ENCODE measurements at regions not wholly inside any gene's neighbourhood (a gene's known extent, or its start where the extent isn't known, plus 50 kb on each side); places are given as distances from the start of the nearest gene placed in this dataset.

DNA sequence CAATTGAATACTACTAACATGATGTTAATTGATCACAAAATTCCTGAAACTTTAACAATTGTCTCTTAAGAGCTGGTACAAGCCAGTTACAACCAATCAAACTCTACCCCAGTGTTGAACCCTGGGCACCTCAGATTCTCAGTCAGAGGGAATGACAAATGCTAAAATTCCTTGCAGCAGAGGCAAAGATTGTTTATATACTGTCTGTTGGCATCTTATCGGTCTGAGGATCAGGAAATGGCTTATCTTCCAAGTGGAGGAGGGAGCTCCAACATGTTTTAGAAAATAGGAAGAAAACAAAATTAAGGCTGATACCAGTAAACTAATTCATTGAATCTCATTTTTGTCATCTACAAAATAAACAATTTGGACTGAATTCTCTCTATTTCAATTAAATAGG lies 527.8 kb upstream of the ZNF608 start:
- Histone ChIP-seq H3K4me2 (no peak overlapping the region), H3K4me3 (no peak overlapping the region), H3K27ac (no peak overlapping the region), H3K9me3 (no peaks in the 10 kb centered on the region), H3K4me1 (peaks cover 24% of the 10 kb centered on the region; the same call in 2 of the 3 replicates)
- ChIA-PET CTCF (interaction anchor here (0.9 kb wide), 1 partner anchor 208 kb away, joined by 4 read pairs; no protein-coding TSS in a partner anchor), POLR2A (no interaction called here)
- DNase-seq (ENCODE audit: low read depth in 1 of 2, low spot score in 1 of 2): no peak
- ATAC-seq: no peak
- TF ChIP-seq GATA3 (IDR thresholded peaks at IDR 0.05; ENCODE audit: borderline replicate concordance) (peak; percentile 60), RARB (CRISPR knock-in tag; IDR thresholded peaks at IDR 0.05) (no peak)
- no peak for FAIRE-seq
- WGBS (ENCODE audit: missing lambda C conversion rate): 27% methylated on average over 1 of the region's 1 CpG

DNA sequence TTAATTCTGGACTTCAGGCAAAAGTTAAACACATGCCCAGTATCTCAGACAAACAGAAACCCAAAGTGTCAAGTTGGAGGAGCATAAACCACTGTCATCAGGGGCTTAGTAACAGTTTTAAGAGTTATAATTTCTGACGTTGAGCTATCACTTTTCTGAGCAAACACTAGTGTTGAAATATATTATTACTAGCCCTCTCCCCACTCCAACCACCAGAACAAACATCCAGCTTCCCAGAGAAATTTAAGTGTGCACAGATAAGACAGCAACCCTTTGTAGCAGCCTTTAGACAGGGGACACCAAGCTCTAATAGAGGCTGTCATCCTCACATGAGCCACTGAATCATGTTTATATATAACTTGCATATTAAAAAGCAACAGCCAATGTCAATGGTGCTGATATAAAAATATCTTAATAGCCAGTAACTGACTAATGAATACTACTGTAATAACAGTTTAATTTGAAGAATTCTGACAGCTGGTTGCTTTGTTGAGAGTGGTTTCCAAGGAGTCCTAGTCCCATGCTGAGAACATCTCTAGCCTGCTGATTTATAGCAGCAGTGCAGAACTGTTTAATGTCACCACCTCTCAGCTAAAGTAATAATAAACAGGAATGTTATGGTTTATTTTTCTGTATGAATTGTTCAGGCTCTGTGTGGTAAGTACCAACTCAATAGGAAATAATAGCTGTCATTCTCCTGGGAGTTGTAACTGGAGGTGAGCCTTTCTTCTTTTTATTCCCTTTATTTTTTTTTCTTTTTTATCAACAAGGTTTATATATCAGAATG lies 528.7 kb upstream of the ZNF608 start:
- peak; percentile 28 for FAIRE-seq
- ATAC-seq: no peak
- H3K4me3 ChIP-seq: no peak overlapping the region
- no peak overlapping the region for H3K27ac ChIP-seq
- H3K4me2 ChIP-seq: no peak overlapping the region
- no peaks in the 10 kb centered on the region for H3K9me3 ChIP-seq
- POLR2A ChIA-PET: no interaction called here
- CTCF ChIA-PET: interaction anchor here (0.9 kb wide), 1 partner anchor 207 kb away, joined by 4 read pairs; no protein-coding TSS in a partner anchor
- no peak for DNase-seq (ENCODE audit: low read depth in 1 of 2, low spot score in 1 of 2)
- peaks cover 24% of the 10 kb centered on the region; the same call in 2 of the 3 replicates for H3K4me1 ChIP-seq
- WGBS (ENCODE audit: missing lambda C conversion rate): 13% methylated on average over 1 of the region's 1 CpG
- TF ChIP-seq HOXB13 (CRISPR knock-in tag; IDR thresholded peaks at IDR 0.05; ENCODE audit: low read depth) (no peak), PHF8 (IDR thresholded peaks at IDR 0.05; ENCODE audit: borderline replicate concordance, low read depth) (no peak), NR3C1 (IDR thresholded peaks at IDR 0.05) (no peak), POLR2AphosphoS2 (conservative IDR thresholded peaks at IDR 0.05; ENCODE audit: low read length) (no peak), EP300 (IDR thresholded peaks at IDR 0.05) (no peak), JUNB (IDR thresholded peaks at IDR 0.05) (no peak), ZSCAN20 (CRISPR knock-in tag; IDR thresholded peaks at IDR 0.05) (no peak), ZFP36 (IDR thresholded peaks at IDR 0.05; ENCODE audit: borderline replicate concordance, partially characterized antibody) (no peak), MAZ (IDR thresholded peaks at IDR 0.05; ENCODE audit: borderline replicate concordance, low read depth, low read length) (no peak), BHLHE40 (IDR thresholded peaks at IDR 0.05; ENCODE audit: low read depth, low read length) (no peak)
- TF ChIP-seq, protein P1, sequence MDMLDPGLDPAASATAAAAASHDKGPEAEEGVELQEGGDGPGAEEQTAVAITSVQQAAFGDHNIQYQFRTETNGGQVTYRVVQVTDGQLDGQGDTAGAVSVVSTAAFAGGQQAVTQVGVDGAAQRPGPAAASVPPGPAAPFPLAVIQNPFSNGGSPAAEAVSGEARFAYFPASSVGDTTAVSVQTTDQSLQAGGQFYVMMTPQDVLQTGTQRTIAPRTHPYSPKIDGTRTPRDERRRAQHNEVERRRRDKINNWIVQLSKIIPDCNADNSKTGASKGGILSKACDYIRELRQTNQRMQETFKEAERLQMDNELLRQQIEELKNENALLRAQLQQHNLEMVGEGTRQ (IDR thresholded peaks at IDR 0.05): no peak

DNA sequence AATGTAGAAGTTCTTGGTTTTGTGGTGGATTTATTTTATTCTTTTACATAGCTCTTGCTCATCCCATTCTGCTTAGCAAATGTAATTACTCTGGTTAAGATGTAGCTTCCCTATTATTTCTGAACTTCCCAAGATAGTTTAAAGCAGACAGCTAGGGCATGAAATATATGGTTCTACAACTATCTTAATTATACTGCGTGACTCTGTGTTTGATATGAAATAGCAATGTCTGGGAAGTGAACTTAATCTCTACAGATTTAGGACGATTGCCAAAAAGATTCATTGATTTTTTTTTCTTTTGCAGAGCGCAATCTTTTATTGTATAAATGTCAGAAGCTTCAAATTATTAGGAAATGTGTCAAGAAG lies 529.3 kb upstream of the ZNF608 start:
- 75% methylated on average over 3 of the region's 3 CpGs for WGBS (ENCODE audit: missing lambda C conversion rate)

More for the DNA sequence above, 529.3 kb upstream of the ZNF608 start:
- TF ChIP-seq, protein P2, sequence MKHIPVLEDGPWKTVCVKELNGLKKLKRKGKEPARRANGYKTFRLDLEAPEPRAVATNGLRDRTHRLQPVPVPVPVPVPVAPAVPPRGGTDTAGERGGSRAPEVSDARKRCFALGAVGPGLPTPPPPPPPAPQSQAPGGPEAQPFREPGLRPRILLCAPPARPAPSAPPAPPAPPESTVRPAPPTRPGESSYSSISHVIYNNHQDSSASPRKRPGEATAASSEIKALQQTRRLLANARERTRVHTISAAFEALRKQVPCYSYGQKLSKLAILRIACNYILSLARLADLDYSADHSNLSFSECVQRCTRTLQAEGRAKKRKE (CRISPR knock-in tag; IDR thresholded peaks at IDR 0.05; ENCODE audit: low read depth): no peak
- TF ChIP-seq SREBF2 (IDR thresholded peaks at IDR 0.05) (no peak), CBX2 (IDR thresholded peaks at IDR 0.05; ENCODE audit: borderline replicate concordance, low read depth) (no peak), POLR2AphosphoS2 (conservative IDR thresholded peaks at IDR 0.05; ENCODE audit: low read length) (no peak), HDAC2 (IDR thresholded peaks at IDR 0.05) (no peak), JUN (IDR thresholded peaks at IDR 0.05) (no peak), RNF2 (IDR thresholded peaks at IDR 0.05; ENCODE audit: borderline replicate concordance, low read depth) (no peak)
- TF ChIP-seq, protein P3, sequence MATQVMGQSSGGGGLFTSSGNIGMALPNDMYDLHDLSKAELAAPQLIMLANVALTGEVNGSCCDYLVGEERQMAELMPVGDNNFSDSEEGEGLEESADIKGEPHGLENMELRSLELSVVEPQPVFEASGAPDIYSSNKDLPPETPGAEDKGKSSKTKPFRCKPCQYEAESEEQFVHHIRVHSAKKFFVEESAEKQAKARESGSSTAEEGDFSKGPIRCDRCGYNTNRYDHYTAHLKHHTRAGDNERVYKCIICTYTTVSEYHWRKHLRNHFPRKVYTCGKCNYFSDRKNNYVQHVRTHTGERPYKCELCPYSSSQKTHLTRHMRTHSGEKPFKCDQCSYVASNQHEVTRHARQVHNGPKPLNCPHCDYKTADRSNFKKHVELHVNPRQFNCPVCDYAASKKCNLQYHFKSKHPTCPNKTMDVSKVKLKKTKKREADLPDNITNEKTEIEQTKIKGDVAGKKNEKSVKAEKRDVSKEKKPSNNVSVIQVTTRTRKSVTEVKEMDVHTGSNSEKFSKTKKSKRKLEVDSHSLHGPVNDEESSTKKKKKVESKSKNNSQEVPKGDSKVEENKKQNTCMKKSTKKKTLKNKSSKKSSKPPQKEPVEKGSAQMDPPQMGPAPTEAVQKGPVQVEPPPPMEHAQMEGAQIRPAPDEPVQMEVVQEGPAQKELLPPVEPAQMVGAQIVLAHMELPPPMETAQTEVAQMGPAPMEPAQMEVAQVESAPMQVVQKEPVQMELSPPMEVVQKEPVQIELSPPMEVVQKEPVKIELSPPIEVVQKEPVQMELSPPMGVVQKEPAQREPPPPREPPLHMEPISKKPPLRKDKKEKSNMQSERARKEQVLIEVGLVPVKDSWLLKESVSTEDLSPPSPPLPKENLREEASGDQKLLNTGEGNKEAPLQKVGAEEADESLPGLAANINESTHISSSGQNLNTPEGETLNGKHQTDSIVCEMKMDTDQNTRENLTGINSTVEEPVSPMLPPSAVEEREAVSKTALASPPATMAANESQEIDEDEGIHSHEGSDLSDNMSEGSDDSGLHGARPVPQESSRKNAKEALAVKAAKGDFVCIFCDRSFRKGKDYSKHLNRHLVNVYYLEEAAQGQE (IDR thresholded peaks at IDR 0.05): no peak
- ChIA-PET POLR2A (no interaction called here), CTCF (interaction anchor here (1.4 kb wide), 1 partner anchor 17 kb away, joined by 7 read pairs; no protein-coding TSS in a partner anchor)
- FAIRE-seq (no peak), ATAC-seq (no peak), DNase-seq (ENCODE audit: low read depth in 1 of 2, low spot score in 1 of 2) (no peak)
- H3K4me3 ChIP-seq: no peak overlapping the region
- no peak overlapping the region for H3K4me2 ChIP-seq
- no peak overlapping the region for H3K27ac ChIP-seq
- no peaks in the 10 kb centered on the region for H3K9me3 ChIP-seq
- peaks cover 24% of the 10 kb centered on the region; the same call in 2 of the 3 replicates for H3K4me1 ChIP-seq
